Left ventricle myocardium superior (tissue), 1 donor: ENCODE measurements at regions not wholly inside any gene's neighbourhood (a gene's known extent, or its start where the extent isn't known, plus 50 kb on each side); places are given as distances from the start of the nearest gene placed in this dataset.

Source experiments
- ATAC-seq: fragments of 200-7000 bp; cut with Tn5 transposase; one replicate; pipeline ENCODE4 v1.9.1; 2020; ENCODE audit warnings: mild to moderate bottlenecking, moderate library complexity
- DNase-seq: peaks from one replicate; pipeline ENCODE4 v3.0.0-alpha.2; 2020
- intact Hi-C: fragments of 100-400 bp; cut with micrococcal nuclease; formaldehyde crosslinking; loops from one replicate; pipeline ENCODE4 v1.11.0; 2022
- donor health status: DM: no; HTN: yes; CAD: no; lungs with severe emphysema.

DNA sequence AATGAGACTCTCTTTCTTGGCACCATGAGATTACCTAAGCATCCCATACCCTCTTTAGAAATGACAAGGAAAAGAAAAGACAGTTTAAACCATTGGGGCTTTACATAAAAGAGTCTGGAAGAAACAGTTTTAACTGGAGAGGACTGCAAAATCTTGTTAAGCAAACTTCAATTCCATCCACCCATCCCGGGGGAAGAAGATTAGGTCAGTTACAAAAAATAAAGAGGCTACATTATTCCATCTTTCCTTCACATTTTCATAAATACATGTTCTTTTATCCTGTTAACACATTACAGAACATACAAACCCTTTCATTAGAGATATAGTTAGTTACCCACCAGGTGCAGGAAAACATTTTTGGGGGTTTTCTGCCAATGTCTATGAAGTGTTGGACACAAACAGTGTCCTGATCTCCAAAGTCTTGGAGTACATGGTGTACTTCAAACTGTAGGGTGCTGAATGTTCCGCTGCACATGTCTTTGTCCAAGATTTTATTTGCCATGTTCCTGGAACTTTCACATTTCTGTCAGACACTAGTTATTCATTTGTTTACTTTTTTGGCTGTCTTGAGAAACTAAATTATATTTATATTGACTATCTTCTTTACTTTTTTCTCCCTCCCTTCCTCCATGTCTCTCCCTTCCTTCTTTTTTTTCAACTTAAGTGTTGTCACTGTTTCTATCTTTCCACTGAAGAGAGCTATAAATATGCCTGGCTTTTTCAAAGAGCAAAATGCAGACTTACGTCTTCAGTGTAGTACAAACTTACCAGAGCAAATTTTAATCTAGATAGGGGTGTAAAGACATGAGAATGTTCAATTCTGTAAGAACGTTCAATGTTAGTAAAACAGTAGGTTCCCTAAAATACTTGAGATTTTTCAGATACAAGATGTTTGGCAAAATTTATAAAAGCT, 410.9 kb upstream of the PRR16 start:
- ATAC-seq (peak; percentile 93), DNase-seq (no peak)
- intact Hi-C loops, result loop anchor here (10.0 kb wide), 2 partner anchors 108 to 402 kb away; no protein-coding TSS in a partner anchor

DNA sequence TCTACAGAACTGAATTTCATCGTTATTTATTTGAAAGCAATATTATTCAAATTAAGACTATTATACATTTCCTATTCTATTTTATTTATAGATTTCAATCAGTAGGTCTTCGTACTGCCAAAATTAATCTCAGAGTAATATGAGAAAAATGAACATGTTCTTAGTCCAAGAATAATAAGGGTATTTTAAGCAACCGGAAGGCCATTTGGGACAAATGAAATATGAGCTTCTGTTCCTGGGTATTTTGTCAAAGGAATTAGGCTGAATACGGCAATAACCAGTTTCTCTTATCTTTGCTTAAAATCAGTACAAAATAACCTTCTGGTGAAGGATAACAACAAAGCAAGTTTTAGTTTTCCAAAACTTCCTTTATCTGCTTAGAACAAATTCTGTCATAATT, 410.3 kb upstream of the PRR16 start:
- DNase-seq (no peak), ATAC-seq (peak; percentile 61)
- intact Hi-C loops, result loop anchor here (10.0 kb wide), 2 partner anchors 109 to 401 kb away; no protein-coding TSS in a partner anchor

GRCh38 chr5:120055858-120056257, 408.2 kb upstream of the PRR16 start:
- intact Hi-C loops, result loop anchor here (10.0 kb wide), 2 partner anchors 111 to 399 kb away; no protein-coding TSS in a partner anchor
- peak; percentile 54 for ATAC-seq

DNA sequence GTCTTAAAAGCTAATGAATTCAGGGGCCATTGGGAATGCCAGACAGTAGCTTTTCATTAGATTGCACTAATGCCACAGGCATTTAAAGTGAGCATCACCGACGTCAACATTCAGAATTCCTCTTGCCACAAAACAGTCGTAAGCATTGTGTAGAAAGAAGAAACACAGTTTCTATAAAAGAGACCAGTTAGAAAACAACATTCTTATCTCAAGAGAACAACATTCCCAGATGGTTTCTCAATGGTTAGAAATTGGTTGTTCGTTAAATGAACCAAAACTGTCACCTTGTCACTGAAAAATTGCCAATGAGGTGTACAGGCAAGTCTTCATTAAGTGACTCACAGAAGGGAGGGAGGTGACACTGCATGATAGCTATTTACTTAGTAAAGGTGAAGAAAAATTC, 401.6 kb upstream of the PRR16 start:
- DNase-seq (no peak), ATAC-seq (no peak)
- intact Hi-C loops, result no loop called here

More at GRCh38 chr5:120055858-120056257, 408.2 kb upstream of the PRR16 start:
- no peak for DNase-seq

- no peak for DNase-seq
- peak; percentile 38 for ATAC-seq
- intact Hi-C loops, result no loop called here
Measured at GRCh38 chr5:120072068-120072761, 391.9 kb upstream of the PRR16 start.

DNA sequence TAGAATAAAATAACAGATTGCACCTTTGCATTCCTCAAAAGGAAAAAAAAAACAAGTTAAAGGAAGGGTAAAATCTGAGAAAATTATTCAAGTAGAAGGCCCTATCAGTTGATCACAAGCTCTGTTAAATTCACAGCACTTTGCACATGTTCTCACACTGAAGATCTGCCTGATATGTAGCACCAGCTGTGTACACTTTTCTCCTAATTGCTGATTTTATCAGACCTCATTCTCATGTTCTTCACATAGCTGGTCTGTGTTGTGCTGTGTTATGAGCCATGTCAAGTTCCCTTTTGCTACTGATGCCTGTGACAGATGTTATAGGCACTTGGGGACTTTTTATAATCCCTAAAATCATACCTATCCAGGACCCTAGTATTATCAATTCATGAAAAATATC, 390.4 kb upstream of the PRR16 start:
- DNase-seq, result no peak
- ATAC-seq, result no peak
- intact Hi-C loops, result no loop called here

DNA sequence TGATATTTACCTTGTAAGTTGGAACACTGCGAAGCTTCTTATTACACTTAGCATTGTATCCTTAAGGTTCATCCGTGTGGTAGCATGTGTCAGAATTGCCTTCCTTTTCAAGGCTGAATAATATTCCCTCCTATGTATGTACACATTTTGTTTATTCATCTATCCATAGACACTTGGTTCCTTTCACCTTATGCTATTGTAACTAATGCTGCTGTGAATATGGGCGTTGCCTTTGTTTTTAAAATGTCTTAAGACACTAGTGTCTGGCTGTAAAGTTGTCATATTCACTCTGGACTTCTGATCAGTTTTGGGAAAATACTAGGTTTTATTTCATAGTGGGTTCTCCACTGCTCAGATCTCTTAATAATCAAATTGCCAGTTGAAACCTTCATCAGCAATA, 383.3 kb upstream of the PRR16 start:
- ATAC-seq, result no peak
- no peak for DNase-seq
- intact Hi-C loops, result no loop called here

DNA sequence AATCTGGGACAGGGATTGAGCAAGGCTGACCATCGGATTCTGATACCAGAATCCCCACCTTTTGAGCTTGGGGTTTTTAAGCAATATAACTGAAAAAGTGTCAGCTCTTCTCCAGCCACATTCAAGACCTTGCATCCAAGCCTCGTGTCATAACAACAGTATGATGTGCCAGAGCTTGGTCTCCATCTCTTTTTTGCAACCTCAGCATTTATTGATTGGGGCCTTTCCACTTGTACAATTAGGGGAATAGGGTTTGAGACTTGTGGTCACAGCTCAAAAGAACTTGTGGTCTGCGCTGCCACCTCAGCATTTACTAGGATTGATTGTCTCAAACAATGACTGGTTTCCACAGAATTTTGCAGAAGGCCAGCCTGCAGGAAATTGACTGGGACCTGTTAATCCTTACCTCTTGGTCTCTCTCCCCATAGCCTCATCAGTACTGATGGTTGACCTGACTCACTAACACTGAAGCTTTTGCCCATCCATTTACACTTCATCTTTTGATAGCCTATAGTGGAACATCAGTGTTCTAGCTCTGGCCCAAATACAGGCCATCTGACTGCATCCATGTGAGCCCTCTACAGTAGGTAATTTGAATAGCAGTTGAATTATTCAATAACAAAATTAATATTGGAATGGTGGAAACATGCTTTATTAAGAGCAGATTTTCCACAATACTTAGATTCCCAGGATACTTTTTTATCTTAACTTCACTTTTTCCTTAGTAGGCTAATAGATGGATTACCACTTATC, 381.6 kb upstream of the PRR16 start:
- intact Hi-C loops, result no loop called here
- DNase-seq (no peak), ATAC-seq (no peak)

GRCh38 chr5:120083851-120084542, 380.1 kb upstream of the PRR16 start:
- ATAC-seq (no peak), DNase-seq (no peak)
- intact Hi-C loops, result no loop called here

- ATAC-seq (no peak), DNase-seq (no peak)
- intact Hi-C loops, result no loop called here
Measured at GRCh38 chr5:120084543-120084870, 379.6 kb upstream of the PRR16 start.

DNA sequence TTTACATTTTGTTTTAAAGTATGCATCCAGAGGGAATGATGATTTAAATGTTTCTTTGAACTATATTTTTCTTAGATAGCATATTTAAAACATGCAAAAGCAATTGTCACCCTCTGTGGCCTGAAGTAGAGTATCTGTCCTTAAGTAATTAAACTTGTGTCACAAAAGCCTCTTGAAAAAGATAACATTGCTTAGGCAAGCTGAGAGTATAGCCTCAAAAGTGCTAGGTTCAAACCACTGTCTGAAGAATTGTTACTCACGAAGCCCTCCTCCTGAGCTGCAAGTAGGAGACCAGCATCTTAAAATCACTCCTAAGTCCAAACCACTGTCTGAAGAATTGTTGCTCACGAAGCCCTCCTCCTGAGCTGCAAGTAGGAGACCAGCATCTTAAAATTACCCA, 378.0 kb upstream of the PRR16 start:
- ATAC-seq (no peak), DNase-seq (no peak)
- intact Hi-C loops, result no loop called here

- ATAC-seq (no peak), DNase-seq (no peak)
- intact Hi-C loops, result no loop called here
Measured at GRCh38 chr5:120088412-120088811, 375.7 kb upstream of the PRR16 start.

DNA sequence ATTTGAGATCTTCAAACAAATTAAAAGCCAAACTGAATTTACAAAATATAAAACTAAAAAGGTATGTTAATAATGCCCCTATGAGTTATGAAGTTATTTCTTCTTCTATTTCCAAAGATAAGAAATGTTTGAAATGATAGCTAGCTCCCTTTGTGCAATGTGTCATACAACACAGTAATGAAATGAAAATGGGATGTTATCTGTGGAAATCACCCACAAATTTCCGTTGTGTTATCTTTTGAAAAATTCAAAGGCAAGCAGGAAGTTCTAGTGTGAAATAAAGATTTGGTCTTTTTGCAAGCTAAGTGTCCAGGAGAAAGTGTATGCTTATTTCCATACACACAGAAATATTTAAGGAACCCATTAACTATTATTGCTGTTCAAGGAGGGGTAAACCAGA, 375.3 kb upstream of the PRR16 start:
- intact Hi-C loops, result no loop called here
- DNase-seq, result no peak
- ATAC-seq, result no peak

- ATAC-seq (no peak), DNase-seq (no peak)
- intact Hi-C loops, result no loop called here
Measured at GRCh38 chr5:120091376-120091948, 372.6 kb upstream of the PRR16 start.

- DNase-seq (no peak), ATAC-seq (no peak)
- intact Hi-C loops, result no loop called here
Measured at GRCh38 chr5:120092649-120093048, 371.5 kb upstream of the PRR16 start.

DNA sequence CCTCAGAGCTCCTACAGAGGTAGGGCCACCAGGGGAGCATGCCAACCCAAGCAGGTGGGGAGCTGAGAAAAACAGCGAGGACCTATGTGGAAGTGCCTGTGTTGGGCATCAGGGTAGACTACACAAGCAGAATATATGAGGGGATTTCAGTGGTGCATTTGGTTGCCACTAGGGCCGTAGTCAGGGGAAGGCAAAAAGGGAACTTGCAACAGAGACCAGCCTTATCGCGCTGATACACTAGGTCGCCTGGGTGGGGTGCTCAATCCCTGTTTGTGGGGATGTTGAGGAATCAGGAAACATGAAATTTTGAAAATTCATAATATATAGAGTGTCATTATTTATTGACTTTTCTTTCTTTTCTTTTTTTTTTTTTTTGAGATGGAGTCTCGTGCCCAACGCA, 370.9 kb upstream of the PRR16 start:
- DNase-seq, result no peak
- intact Hi-C loops, result no loop called here
- no peak for ATAC-seq

DNA sequence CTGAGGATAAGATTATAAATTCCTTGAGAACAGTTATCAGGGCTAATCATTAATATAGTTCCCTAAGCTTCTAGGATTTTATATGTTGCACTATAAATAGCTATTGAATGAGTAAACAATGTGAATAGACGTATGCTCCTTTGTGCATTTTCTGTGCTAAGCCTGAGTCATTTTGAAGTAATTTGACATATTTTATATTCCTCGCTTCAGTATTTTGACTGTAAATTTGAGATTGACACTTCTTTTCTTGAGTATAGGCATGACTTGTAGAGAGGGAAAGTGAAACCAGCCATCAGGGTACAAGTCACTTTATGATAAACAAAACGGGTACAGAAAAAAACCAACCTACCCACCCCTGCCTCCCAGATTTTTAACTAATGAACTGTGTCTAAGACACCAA, 367.7 kb upstream of the PRR16 start:
- DNase-seq (no peak), ATAC-seq (no peak)
- intact Hi-C loops, result no loop called here

DNA sequence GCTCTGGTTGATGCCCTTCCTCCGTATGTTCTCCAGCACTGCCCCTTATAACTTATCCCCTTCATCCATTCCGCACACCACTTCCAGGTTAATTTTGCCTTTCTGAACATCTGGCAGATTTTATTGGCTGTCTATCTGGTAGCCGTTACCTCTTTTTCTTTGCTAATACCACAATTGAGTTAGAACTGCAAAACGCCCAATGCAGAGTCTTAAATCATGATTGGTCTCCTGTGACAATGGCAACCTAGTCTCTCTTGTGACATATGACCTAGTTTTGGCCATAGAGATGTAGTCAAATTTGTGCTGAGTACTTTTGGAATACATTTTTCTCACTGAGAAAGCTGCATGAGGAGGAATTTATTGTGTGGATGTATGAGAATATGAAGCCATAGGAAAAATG, 365.7 kb upstream of the PRR16 start:
- DNase-seq (no peak), ATAC-seq (no peak)
- intact Hi-C loops, result no loop called here

- ATAC-seq (no peak), DNase-seq (no peak)
- intact Hi-C loops, result no loop called here
Measured at GRCh38 chr5:120098902-120099535, 365.1 kb upstream of the PRR16 start.
